ENCODE measurements at regions not wholly inside any gene's neighbourhood (a gene's known extent, or its start where the extent isn't known, plus 50 kb on each side); places are given as distances from the start of the nearest gene placed in this dataset.
"Not testable (repeated sequence)": the region's sequence is repeated elsewhere in the genome, so short reads cannot be mapped to it uniquely, and the experiment has no call there.

DNA sequence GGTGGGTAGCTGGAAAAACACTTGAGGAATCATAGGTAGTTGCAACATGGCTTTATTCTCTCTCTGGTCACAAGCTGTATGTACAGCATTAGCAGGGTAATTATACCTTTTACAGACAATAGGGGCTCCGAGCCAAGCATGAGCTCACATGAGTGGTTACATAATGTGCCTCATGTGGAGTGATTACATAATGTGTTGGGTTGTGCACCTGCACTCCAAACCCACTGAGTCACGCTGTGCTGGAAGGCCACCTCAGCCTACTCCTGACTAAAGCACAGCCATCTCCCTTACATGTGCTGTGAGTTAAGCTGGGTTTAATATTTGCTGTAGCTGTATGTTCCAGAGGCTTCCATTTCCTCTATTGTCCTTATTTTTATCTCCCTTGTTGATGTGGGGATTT lies 348.7 kb upstream of the SEMA3C start:
- no peak overlapping the region for H3K27ac Mint-ChIP-seq (ENCODE audit: unreplicated experiment)
- CTCF ChIA-PET, result no interaction called here
- peak; percentile 7 for DNase-seq
- BruUV-seq (replicated peaks), result no TSS peak
- no peaks in the 10 kb centered on the region for H3K4me1 Mint-ChIP-seq (ENCODE audit: low read depth, unreplicated experiment)
- H3K4me3 Mint-ChIP-seq (ENCODE audit: low read depth, unreplicated experiment), result no peak overlapping the region
- H3K9me3 Mint-ChIP-seq (ENCODE audit: low read depth, unreplicated experiment), result peaks cover 2% of the 10 kb centered on the region
- no peaks in the 10 kb centered on the region for H3K27me3 Mint-ChIP-seq (ENCODE audit: unreplicated experiment)
- TF ChIP-seq, protein P1, sequence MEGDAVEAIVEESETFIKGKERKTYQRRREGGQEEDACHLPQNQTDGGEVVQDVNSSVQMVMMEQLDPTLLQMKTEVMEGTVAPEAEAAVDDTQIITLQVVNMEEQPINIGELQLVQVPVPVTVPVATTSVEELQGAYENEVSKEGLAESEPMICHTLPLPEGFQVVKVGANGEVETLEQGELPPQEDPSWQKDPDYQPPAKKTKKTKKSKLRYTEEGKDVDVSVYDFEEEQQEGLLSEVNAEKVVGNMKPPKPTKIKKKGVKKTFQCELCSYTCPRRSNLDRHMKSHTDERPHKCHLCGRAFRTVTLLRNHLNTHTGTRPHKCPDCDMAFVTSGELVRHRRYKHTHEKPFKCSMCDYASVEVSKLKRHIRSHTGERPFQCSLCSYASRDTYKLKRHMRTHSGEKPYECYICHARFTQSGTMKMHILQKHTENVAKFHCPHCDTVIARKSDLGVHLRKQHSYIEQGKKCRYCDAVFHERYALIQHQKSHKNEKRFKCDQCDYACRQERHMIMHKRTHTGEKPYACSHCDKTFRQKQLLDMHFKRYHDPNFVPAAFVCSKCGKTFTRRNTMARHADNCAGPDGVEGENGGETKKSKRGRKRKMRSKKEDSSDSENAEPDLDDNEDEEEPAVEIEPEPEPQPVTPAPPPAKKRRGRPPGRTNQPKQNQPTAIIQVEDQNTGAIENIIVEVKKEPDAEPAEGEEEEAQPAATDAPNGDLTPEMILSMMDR (IDR thresholded peaks at IDR 0.05; ENCODE audit: unreplicated experiment), result no peak
- intact Hi-C loops (cut with micrococcal nuclease; ENCODE audit: unreplicated experiment), result no loop called here
- H3K36me3 Mint-ChIP-seq (ENCODE audit: insufficient read depth, unreplicated experiment), result no peaks in the 10 kb centered on the region

DNA sequence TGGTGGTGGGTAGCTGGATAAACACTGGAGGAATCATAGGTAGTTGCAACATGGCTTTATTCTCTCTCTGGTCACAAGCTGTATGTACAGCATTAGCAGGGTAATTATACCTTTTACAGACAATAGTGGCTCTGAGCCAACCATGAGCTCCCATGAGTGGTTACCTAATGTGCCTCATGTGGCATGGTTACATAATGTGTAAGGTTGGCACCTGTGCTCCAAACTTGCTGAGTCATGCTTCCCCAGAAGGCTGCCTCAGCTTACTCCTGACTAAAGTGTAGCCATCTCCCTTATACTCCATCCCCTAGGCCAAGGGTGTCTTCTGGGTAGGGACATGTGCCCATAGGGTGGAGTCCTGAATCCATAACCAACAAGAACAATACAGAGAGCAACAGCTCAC lies 345.3 kb upstream of the SEMA3C start:
- H3K4me1 Mint-ChIP-seq (ENCODE audit: low read depth, unreplicated experiment), result no peaks in the 10 kb centered on the region
- no peak for DNase-seq
- no peak overlapping the region for H3K4me3 Mint-ChIP-seq (ENCODE audit: low read depth, unreplicated experiment)
- intact Hi-C loops (cut with micrococcal nuclease; ENCODE audit: unreplicated experiment), result no loop called here
- CTCF ChIA-PET, result no interaction called here
- no peak overlapping the region for H3K27ac Mint-ChIP-seq (ENCODE audit: unreplicated experiment)
- H3K27me3 Mint-ChIP-seq (ENCODE audit: unreplicated experiment), result no peaks in the 10 kb centered on the region
- BruUV-seq (replicated peaks), result no TSS peak
- peaks cover 9% of the 10 kb centered on the region for H3K9me3 Mint-ChIP-seq (ENCODE audit: low read depth, unreplicated experiment)
- no peaks in the 10 kb centered on the region for H3K36me3 Mint-ChIP-seq (ENCODE audit: insufficient read depth, unreplicated experiment)
- TF ChIP-seq, protein P1 (IDR thresholded peaks at IDR 0.05; ENCODE audit: unreplicated experiment), result no peak

DNA sequence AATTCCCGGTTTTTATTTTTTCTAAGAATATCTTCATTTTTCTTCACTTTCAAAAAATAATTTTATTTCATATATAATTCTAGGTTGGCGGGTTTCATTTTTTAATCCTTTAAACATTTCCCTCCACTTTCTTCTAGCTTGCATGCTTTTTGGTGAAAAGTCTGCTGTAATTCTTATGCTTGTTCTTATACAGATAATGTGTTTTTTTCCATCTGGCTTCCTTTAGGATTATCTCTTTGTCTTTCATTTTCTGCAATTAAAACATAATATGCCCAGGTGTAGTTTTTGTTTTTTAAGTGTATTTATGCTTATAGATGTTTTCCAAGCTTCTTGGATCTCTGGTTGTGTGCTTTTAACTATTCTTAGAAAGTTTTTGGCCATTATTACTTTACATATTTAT lies 341.3 kb upstream of the SEMA3C start:
- TF ChIP-seq, protein P1 (IDR thresholded peaks at IDR 0.05; ENCODE audit: unreplicated experiment), result no peak
- Mint-ChIP-seq H3K27me3 (ENCODE audit: unreplicated experiment) (no peaks in the 10 kb centered on the region), H3K36me3 (ENCODE audit: insufficient read depth, unreplicated experiment) (no peaks in the 10 kb centered on the region), H3K4me3 (ENCODE audit: low read depth, unreplicated experiment) (no peak overlapping the region), H3K4me1 (ENCODE audit: low read depth, unreplicated experiment) (no peaks in the 10 kb centered on the region), H3K9me3 (ENCODE audit: low read depth, unreplicated experiment) (peaks cover 9% of the 10 kb centered on the region), H3K27ac (ENCODE audit: unreplicated experiment) (no peak overlapping the region)
- DNase-seq, result no peak
- no TSS peak for BruUV-seq (replicated peaks)
- intact Hi-C loops (cut with micrococcal nuclease; ENCODE audit: unreplicated experiment), result no loop called here
- CTCF ChIA-PET, result interaction anchor here (0.6 kb wide), 1 partner anchor 916 kb away, joined by 4 read pairs; no protein-coding TSS in a partner anchor

DNA sequence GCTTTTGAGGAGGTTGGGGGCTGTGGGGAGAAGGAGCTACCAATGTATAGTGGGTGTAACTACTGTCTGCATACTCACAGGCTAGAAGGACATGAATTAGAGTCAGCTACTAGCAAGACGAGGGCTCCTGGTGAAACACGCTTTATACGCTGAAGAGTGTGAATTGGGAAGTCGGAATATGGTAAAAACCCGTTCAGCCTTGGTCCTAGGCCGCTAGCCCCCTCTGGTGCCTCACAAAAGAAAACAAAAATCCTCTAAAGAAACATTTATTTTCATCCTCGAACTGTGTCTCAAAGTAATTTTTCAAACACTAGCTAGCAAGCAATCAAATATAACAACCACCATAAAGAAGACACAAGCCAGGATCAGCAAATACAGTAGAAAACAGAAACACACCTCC lies 338.1 kb upstream of the SEMA3C start:
- no peaks in the 10 kb centered on the region for H3K27me3 Mint-ChIP-seq (ENCODE audit: unreplicated experiment)
- H3K9me3 Mint-ChIP-seq (ENCODE audit: low read depth, unreplicated experiment), result peaks cover 9% of the 10 kb centered on the region
- BruUV-seq (replicated peaks), result no TSS peak
- H3K4me3 Mint-ChIP-seq (ENCODE audit: low read depth, unreplicated experiment), result no peak overlapping the region
- intact Hi-C loops (cut with micrococcal nuclease; ENCODE audit: unreplicated experiment), result no loop called here
- no peaks in the 10 kb centered on the region for H3K4me1 Mint-ChIP-seq (ENCODE audit: low read depth, unreplicated experiment)
- CTCF ChIA-PET, result no interaction called here
- H3K27ac Mint-ChIP-seq (ENCODE audit: unreplicated experiment), result no peak overlapping the region
- no peaks in the 10 kb centered on the region for H3K36me3 Mint-ChIP-seq (ENCODE audit: insufficient read depth, unreplicated experiment)
- TF ChIP-seq, protein P1 (IDR thresholded peaks at IDR 0.05; ENCODE audit: unreplicated experiment), result no peak
- no peak for DNase-seq

DNA sequence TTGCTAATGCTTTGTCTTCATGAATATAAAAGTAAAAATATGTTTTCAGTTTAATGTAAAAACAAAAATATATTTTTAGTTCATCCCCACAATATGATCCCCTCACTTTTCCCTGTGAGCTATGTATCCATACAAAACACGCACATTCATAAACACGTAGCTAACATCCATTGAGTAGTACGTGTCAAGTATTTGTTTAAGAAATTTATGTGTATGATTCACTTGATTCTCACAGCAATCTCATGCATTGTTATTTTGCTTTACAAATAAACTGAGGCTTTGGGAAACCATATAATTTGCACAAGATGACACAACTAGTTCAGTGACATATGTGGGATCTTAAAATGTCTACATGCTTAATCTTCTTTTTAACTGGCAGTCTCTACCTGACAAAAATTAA lies 329.6 kb upstream of the SEMA3C start:
- BruUV-seq (replicated peaks), result no TSS peak
- TF ChIP-seq, protein P1 (IDR thresholded peaks at IDR 0.05; ENCODE audit: unreplicated experiment), result no peak
- H3K27ac Mint-ChIP-seq (ENCODE audit: unreplicated experiment), result no peak overlapping the region
- H3K27me3 Mint-ChIP-seq (ENCODE audit: unreplicated experiment), result no peaks in the 10 kb centered on the region
- H3K4me1 Mint-ChIP-seq (ENCODE audit: low read depth, unreplicated experiment), result no peaks in the 10 kb centered on the region
- CTCF ChIA-PET, result no interaction called here
- H3K4me3 Mint-ChIP-seq (ENCODE audit: low read depth, unreplicated experiment), result no peak overlapping the region
- H3K9me3 Mint-ChIP-seq (ENCODE audit: low read depth, unreplicated experiment), result no peaks in the 10 kb centered on the region
- intact Hi-C loops (cut with micrococcal nuclease; ENCODE audit: unreplicated experiment), result no loop called here
- no peak for DNase-seq
- no peaks in the 10 kb centered on the region for H3K36me3 Mint-ChIP-seq (ENCODE audit: insufficient read depth, unreplicated experiment)

DNA sequence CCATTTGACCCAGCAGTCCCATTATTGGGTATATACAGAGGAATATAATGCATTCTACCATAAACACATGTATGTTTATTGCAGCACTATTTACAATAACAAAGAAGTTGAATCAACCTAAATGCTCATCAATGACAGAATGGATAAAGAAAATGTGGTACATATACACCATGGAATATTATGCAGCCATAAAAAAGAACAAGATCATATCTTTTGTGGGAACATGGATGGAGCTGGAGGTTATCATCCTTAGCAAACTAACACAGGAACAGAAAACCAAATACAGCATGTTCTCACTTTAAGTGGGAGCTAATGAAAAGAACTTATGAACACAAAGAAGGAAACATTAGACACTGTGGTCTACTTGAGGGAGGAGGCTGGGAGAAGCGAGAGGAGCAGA lies 328.5 kb upstream of the SEMA3C start:
- DNase-seq, result not testable (repeated sequence)

More for the DNA sequence above, 328.5 kb upstream of the SEMA3C start:
- H3K27me3 Mint-ChIP-seq (ENCODE audit: unreplicated experiment); H3K27ac Mint-ChIP-seq (ENCODE audit: unreplicated experiment); H3K4me3 Mint-ChIP-seq (ENCODE audit: low read depth, unreplicated experiment); CTCF ChIA-PET; intact Hi-C loops (cut with micrococcal nuclease; ENCODE audit: unreplicated experiment); BruUV-seq (replicated peaks); H3K9me3 Mint-ChIP-seq (ENCODE audit: low read depth, unreplicated experiment); H3K4me1 Mint-ChIP-seq (ENCODE audit: low read depth, unreplicated experiment); H3K36me3 Mint-ChIP-seq (ENCODE audit: insufficient read depth, unreplicated experiment): not testable (repeated sequence)

All from Calu3 (cell line).